Activated naive CD4-positive, alpha-beta T cell treated with anti-CD3 and anti-CD28 coated beads for 36 hours (primary cell): ENCODE measurements at regions not wholly inside any gene's neighbourhood (a gene's known extent, or its start where the extent isn't known, plus 50 kb on each side); places are given as distances from the start of the nearest gene placed in this dataset.

Source experiments
- CTCF ChIA-PET: fragments of 350-600 bp; sonication (Branson Sonifier 250); formaldehyde crosslinking; loops from one replicate; lab custom pipeline; 2021; ENCODE audit warnings: antibody characterized with exemption; lab: Charles Lee
- DNase-seq: peaks from one replicate; pipeline ENCODE4 v3.0.0-alpha.2; 2020
- H3K27ac Mint-ChIP-seq: one replicate; pipeline ENCODE4 v1.8.0; 2021; ENCODE audit warnings: mild to moderate bottlenecking, mixed read lengths
- H3K27me3 Mint-ChIP-seq: one replicate; pipeline ENCODE4 v1.8.0; 2021; ENCODE audit warnings: low read depth, mixed read lengths
- H3K36me3 Mint-ChIP-seq: one replicate; pipeline ENCODE4 v1.8.0; 2021; ENCODE audit warnings: low read depth, mixed read lengths
- H3K4me1 Mint-ChIP-seq: one replicate; pipeline ENCODE4 v1.8.0; 2021; ENCODE audit warnings: low read depth, mixed read lengths
- H3K4me3 Mint-ChIP-seq: one replicate; pipeline ENCODE4 v1.8.0; 2021; ENCODE audit warnings: mild to moderate bottlenecking, moderate library complexity, mixed read lengths
- H3K9me3 Mint-ChIP-seq: one replicate; pipeline ENCODE4 v1.8.0; 2021; ENCODE audit warnings: mixed read lengths
- intact Hi-C: fragments of 100-400 bp; cut with micrococcal nuclease; formaldehyde crosslinking; loops from one replicate; pipeline ENCODE4 v1.15.1; 2023

GRCh38 chr3:73743551-73743950 lies 118.8 kb upstream of the PDZRN3 start:
- Mint-ChIP-seq H3K27ac (no peak overlapping the region), H3K9me3 (no peaks in the 10 kb centered on the region), H3K4me3 (no peak overlapping the region), H3K27me3 (no peaks in the 10 kb centered on the region), H3K36me3 (no peaks in the 10 kb centered on the region), H3K4me1 (no peaks in the 10 kb centered on the region)
- intact Hi-C loops, result no loop called here
- CTCF ChIA-PET, result no interaction called here
- DNase-seq, result no peak

DNA sequence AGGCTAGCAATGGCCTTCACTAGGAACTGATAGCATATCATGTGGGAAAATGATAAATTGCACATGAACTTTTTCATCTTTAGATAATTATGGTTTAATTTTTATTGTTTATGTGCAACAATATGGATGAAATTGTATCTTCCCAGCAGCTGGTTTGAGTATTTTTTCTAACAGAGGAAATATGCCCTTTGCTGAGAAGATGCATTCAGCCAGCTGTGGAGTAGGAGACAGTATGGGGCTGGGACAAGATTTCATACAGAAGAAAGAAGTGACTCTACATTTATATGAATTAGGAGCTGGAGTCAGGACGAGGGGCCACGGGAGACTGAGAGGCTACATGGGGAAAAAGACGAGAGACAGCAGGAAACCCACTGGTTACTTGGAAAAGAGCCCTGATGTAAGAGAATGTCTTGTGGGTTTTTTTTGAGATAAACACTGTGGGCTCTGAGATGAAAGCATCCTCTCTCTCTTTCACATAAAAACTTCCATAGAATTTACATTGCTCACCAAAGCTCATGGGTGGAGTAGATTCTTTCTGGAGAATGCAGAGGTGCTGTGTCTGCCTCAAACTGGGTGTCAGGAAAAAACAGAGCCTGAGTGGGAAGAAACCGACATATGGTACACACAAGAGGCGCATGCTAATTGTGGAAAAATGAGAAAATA lies 115.2 kb upstream of the PDZRN3 start:
- no peak overlapping the region for H3K4me3 Mint-ChIP-seq
- intact Hi-C loops, result no loop called here
- no peaks in the 10 kb centered on the region for H3K4me1 Mint-ChIP-seq
- H3K9me3 Mint-ChIP-seq, result no peaks in the 10 kb centered on the region
- DNase-seq, result no peak
- H3K27ac Mint-ChIP-seq, result no peak overlapping the region
- CTCF ChIA-PET, result no interaction called here
- H3K27me3 Mint-ChIP-seq, result no peaks in the 10 kb centered on the region
- no peaks in the 10 kb centered on the region for H3K36me3 Mint-ChIP-seq

- H3K27me3 Mint-ChIP-seq, result no peaks in the 10 kb centered on the region
- H3K4me3 Mint-ChIP-seq, result no peak overlapping the region
- H3K4me1 Mint-ChIP-seq, result no peaks in the 10 kb centered on the region
- no peaks in the 10 kb centered on the region for H3K36me3 Mint-ChIP-seq
- no peaks in the 10 kb centered on the region for H3K9me3 Mint-ChIP-seq
- CTCF ChIA-PET, result no interaction called here
- no peak overlapping the region for H3K27ac Mint-ChIP-seq
- intact Hi-C loops, result no loop called here
- no peak for DNase-seq
Observed at GRCh38 chr3:73738711-73739110, 114.0 kb upstream of the PDZRN3 start.

DNA sequence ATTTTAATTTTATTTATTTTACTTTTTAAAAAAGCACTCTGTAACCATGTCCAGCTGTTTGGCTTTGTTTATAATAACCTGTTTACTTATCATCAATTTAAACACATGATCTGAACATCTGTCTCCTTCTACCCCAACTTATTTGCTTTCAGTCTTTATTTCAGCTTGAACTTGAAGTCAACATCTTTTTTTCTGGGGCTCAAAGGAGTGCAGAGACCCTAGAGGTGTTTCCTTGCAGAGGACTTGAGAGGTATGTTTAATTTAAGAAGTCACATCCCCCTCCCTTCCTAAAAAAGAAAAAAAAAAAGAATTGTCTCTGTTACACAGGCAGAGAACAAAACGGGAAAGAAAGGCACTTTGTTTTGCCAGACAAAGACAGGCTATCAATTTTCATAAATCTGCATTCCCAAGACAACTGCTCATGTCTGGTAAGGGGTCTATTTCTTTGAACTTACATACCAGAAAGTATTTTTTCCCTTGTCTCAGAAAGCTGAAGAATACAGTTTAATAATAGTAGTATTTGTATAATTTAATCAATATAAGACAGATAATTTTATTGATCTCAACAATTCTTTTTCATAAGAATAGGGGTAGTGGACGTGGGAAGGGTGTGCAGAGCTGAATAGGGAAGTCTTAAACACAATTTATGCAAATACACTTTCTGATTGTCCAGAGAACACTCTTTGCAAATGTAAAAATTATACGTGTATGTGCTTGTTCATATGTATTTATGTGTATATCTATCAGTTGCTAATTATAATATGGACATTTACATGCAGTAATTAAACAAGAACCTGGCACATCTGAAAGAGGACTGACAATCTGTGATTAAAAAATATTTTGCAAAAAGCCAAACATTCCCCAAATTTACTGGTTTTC lies 109.7 kb upstream of the PDZRN3 start:
- Mint-ChIP-seq H3K4me3 (no peak overlapping the region), H3K27me3 (no peaks in the 10 kb centered on the region), H3K9me3 (no peaks in the 10 kb centered on the region), H3K27ac (no peak overlapping the region), H3K4me1 (no peaks in the 10 kb centered on the region), H3K36me3 (no peaks in the 10 kb centered on the region)
- CTCF ChIA-PET, result no interaction called here
- intact Hi-C loops, result no loop called here
- DNase-seq, result no peak

- Mint-ChIP-seq H3K27me3 (no peaks in the 10 kb centered on the region), H3K4me3 (no peak overlapping the region), H3K27ac (no peak overlapping the region), H3K4me1 (no peaks in the 10 kb centered on the region), H3K9me3 (no peaks in the 10 kb centered on the region), H3K36me3 (no peaks in the 10 kb centered on the region)
- intact Hi-C loops, result no loop called here
- DNase-seq, result no peak
- CTCF ChIA-PET, result no interaction called here
Observed at GRCh38 chr3:73733746-73734145, 109.0 kb upstream of the PDZRN3 start.

DNA sequence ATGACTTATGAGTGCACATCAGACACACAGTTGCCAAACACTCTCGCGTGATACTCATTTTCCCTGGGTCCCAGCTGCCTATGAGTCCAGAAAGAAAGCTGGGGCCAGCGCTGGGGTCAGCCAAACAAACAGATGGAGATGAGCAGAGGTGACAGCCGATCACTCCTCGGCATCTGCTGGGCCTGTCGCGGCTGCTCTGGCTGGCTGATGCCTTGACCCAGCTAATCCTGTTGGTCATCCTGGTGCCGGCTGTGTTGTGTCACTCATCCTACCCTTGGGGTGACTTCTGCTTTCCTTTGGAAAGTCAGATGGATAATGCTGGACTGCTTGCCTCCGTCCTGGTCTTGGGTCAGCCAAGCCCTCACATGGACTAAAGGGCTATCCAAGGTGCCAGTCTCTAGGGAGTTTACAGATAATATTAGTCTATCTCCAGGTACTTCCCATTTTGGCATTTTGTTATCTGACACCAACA lies 105.3 kb upstream of the PDZRN3 start:
- Mint-ChIP-seq H3K27ac (no peak overlapping the region), H3K4me1 (no peaks in the 10 kb centered on the region), H3K4me3 (no peak overlapping the region), H3K9me3 (no peaks in the 10 kb centered on the region), H3K36me3 (no peaks in the 10 kb centered on the region), H3K27me3 (no peaks in the 10 kb centered on the region)
- DNase-seq, result no peak
- intact Hi-C loops, result no loop called here
- CTCF ChIA-PET, result no interaction called here

- Mint-ChIP-seq H3K36me3 (no peaks in the 10 kb centered on the region), H3K9me3 (no peaks in the 10 kb centered on the region), H3K4me3 (no peak overlapping the region), H3K4me1 (no peaks in the 10 kb centered on the region), H3K27ac (no peak overlapping the region), H3K27me3 (no peaks in the 10 kb centered on the region)
- CTCF ChIA-PET, result no interaction called here
- DNase-seq, result no peak
- intact Hi-C loops, result no loop called here
Observed at GRCh38 chr3:73727854-73728253, 103.1 kb upstream of the PDZRN3 start.

DNA sequence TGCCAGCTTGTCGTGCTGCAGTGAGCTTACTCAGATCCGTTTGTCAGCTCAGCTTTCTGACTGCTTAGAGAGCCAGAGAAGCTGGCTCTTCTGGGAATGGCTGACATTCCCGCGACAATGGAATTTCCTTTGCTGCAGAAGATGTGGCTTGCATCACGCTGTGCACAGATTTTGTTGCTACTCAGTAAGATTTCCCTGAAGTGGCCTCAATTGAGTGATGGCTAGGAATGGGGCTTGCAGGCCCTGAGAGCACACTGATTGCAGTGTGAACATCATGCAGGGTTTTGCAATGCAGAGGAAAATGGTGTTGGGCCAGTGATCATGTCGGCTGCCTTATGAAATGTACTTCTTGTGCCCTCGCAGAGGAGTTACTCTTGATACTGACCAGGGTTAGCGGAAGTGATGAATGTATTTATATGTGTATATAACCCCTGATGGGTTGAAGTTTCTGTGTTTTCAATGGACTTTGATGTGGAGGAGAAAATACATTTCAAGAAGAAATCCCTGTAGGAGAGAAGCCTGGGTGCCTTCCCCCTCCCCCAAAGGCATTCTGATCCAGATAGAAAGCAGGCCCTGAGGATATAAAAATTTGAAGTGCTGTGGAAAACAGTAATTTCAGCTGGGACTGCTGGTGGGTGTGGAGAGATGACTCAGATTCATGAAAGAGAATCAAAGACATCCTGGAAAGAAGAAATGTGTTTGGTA lies 102.5 kb upstream of the PDZRN3 start:
- H3K9me3 Mint-ChIP-seq, result no peaks in the 10 kb centered on the region
- intact Hi-C loops, result no loop called here
- no peak for DNase-seq
- CTCF ChIA-PET, result no interaction called here
- H3K27ac Mint-ChIP-seq, result no peak overlapping the region
- no peak overlapping the region for H3K4me3 Mint-ChIP-seq
- no peaks in the 10 kb centered on the region for H3K36me3 Mint-ChIP-seq
- no peaks in the 10 kb centered on the region for H3K4me1 Mint-ChIP-seq
- no peaks in the 10 kb centered on the region for H3K27me3 Mint-ChIP-seq

DNA sequence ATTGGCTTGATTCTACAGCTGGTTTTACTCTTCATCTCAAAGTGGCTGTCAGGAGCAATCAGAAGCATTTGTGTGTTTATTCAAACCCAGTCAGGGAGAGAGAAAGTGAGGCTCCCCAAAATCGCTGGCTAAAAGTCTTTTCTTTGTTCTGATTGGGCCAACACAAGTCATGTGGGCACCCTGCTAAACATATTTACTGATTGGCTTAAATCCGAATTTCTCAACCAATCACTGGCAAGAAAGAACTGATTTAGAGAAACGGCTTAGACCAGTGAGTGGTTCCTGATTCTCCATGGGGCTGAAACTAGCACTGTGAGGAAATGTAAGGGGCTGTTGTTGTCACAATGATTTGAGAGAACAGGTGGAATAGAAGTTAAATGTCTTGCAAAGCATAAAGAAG lies 98.9 kb upstream of the PDZRN3 start:
- intact Hi-C loops, result no loop called here
- CTCF ChIA-PET, result no interaction called here
- Mint-ChIP-seq H3K27me3 (no peaks in the 10 kb centered on the region), H3K9me3 (no peaks in the 10 kb centered on the region), H3K36me3 (no peaks in the 10 kb centered on the region), H3K4me3 (no peak overlapping the region), H3K27ac (no peak overlapping the region), H3K4me1 (no peaks in the 10 kb centered on the region)
- no peak for DNase-seq

- Mint-ChIP-seq H3K4me3 (no peak overlapping the region), H3K36me3 (no peaks in the 10 kb centered on the region), H3K9me3 (no peaks in the 10 kb centered on the region), H3K27ac (no peak overlapping the region), H3K27me3 (no peaks in the 10 kb centered on the region), H3K4me1 (no peaks in the 10 kb centered on the region)
- intact Hi-C loops, result no loop called here
- CTCF ChIA-PET, result no interaction called here
- no peak for DNase-seq
Observed at GRCh38 chr3:73719861-73720260, 95.1 kb upstream of the PDZRN3 start.

DNA sequence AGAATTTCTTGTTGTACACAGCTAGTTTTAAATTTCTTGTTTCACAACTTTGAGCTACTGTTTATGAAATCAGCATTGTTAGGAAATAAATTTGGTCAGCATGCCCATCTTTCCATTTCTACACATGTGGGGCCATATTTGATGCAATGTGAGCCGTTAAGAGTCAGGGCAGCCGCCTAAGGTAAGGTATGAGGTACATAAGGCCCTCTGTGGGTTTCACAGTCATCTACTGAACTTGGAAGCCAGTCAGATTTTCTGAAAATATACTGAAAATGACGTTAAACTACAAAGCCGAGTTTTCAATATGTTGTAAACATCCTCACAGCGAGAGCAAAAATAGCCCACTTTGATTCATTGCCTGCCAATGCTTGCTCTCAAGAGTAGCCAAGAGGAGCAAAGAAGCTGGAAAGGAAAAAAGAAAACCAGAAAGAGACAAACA lies 94.7 kb upstream of the PDZRN3 start:
- Mint-ChIP-seq H3K27me3 (no peaks in the 10 kb centered on the region), H3K27ac (no peak overlapping the region), H3K36me3 (no peaks in the 10 kb centered on the region), H3K9me3 (no peaks in the 10 kb centered on the region), H3K4me1 (no peaks in the 10 kb centered on the region), H3K4me3 (no peak overlapping the region)
- CTCF ChIA-PET, result no interaction called here
- no peak for DNase-seq
- intact Hi-C loops, result no loop called here

GRCh38 chr3:73718326-73719110 lies 93.8 kb upstream of the PDZRN3 start:
- CTCF ChIA-PET, result no interaction called here
- no peaks in the 10 kb centered on the region for H3K27me3 Mint-ChIP-seq
- intact Hi-C loops, result no loop called here
- no peak overlapping the region for H3K4me3 Mint-ChIP-seq
- no peak for DNase-seq
- no peaks in the 10 kb centered on the region for H3K4me1 Mint-ChIP-seq
- H3K27ac Mint-ChIP-seq, result no peak overlapping the region
- no peaks in the 10 kb centered on the region for H3K9me3 Mint-ChIP-seq
- H3K36me3 Mint-ChIP-seq, result no peaks in the 10 kb centered on the region
